Left lung (tissue), 4 donors: ENCODE measurements at regions not wholly inside any gene's neighbourhood (a gene's known extent, or its start where the extent isn't known, plus 50 kb on each side); places are given as distances from the start of the nearest gene placed in this dataset.

Experiments
- ATAC-seq: fragments of 200-7000 bp; cut with Tn5 transposase; one replicate; pipeline ENCODE4 v1.9.1; 2020; ENCODE audit warnings: moderate library complexity
- DNase-seq, 4 donors: peaks; one replicate each; pipeline ENCODE4 v3.0.0-alpha.2; 2013 to 2020
- H3K27ac ChIP-seq, 2 donors: fragments of 200-600 bp; sonication (generic) in 1 of 2; one replicate each; pipeline versions ENCODE4 v1.5.0 to v1.8.0; 2020 to 2021
- H3K27me3 ChIP-seq, 2 donors: fragments of 200-600 bp; sonication (generic) in 1 of 2; one replicate each; pipeline versions ENCODE4 v1.5.0 to v1.8.0; 2020 to 2021
- H3K36me3 ChIP-seq, 2 donors: fragments of 200-600 bp; sonication (generic) in 1 of 2; one replicate each; pipeline versions ENCODE4 v1.5.0 to v1.8.0; 2020 to 2021
- H3K4me1 ChIP-seq, 2 donors: fragments of 200-600 bp; one replicate each; pipeline ENCODE4 v1.8.0; 2021
- H3K4me3 ChIP-seq, 2 donors: fragments of 200-600 bp; sonication (generic) in 1 of 2; one replicate each; pipeline versions ENCODE4 v1.5.0 to v1.8.0; 2020 to 2021; ENCODE audit warnings: mild to moderate bottlenecking in 1 of 2
- H3K9me3 ChIP-seq, 2 donors: fragments of 200-600 bp; sonication (generic) in 1 of 2; one replicate each; pipeline versions ENCODE4 v1.5.0 to v1.8.0; 2020 to 2021
- CTCF ChIP-seq, 2 donors: fragments of 200-600 bp; sonication (generic) in 1 of 2; IDR thresholded peaks; one replicate each; pipeline versions ENCODE4 v1.5.0 to v1.8.0; 2021; ENCODE audit warnings: antibody characterized with exemption in 2 of 2
- intact Hi-C, 2 donors: fragments of 100-400 bp; cut with DNase I; formaldehyde crosslinking; loops; one replicate each; pipeline versions ENCODE4 v1.11.2 to v1.14.2; 2022
- donor health status: DM: no; HTN: yes; CAD: no.
- donor health status: DM: no; HTN: no; CAD: no.

- no peak for ATAC-seq
- Histone ChIP-seq H3K4me3 (no peak overlapping the region), H3K4me1 (no peaks in the 10 kb centered on the region), H3K27me3 (no peaks in the 10 kb centered on the region), H3K36me3 (no peaks in the 10 kb centered on the region), H3K9me3 (peaks cover 0 to 4% of the 10 kb centered on the region in 2 donors), H3K27ac (no peak overlapping the region)
- no peak for DNase-seq
- intact Hi-C loops: no loop called here
- TF ChIP-seq CTCF (IDR thresholded peaks at IDR 0.05): no peak
Observed at GRCh38 chr14:26849514-26849913, 251.7 kb upstream of the NOVA1 start.

GRCh38 chr14:26851793-26852192 lies 254.0 kb upstream of the NOVA1 start:
- TF ChIP-seq CTCF (IDR thresholded peaks at IDR 0.05): no peak
- no peak for ATAC-seq

GRCh38 chr14:26855077-26855753 lies 257.4 kb upstream of the NOVA1 start:
- no peak overlapping the region for H3K27ac ChIP-seq
- peaks cover 0 to 4% of the 10 kb centered on the region in 2 donors for H3K9me3 ChIP-seq
- no peaks in the 10 kb centered on the region for H3K36me3 ChIP-seq
- no peaks in the 10 kb centered on the region for H3K27me3 ChIP-seq
- TF ChIP-seq CTCF (IDR thresholded peaks at IDR 0.05): no peak
- DNase-seq (no peak), ATAC-seq (no peak)
- H3K4me3 ChIP-seq: no peak overlapping the region
- intact Hi-C loops: no loop called here
- no peaks in the 10 kb centered on the region for H3K4me1 ChIP-seq

More at GRCh38 chr14:26851793-26852192, 254.0 kb upstream of the NOVA1 start:
- H3K27ac ChIP-seq: no peak overlapping the region
- no peaks in the 10 kb centered on the region for H3K4me1 ChIP-seq
- peaks cover 0 to 4% of the 10 kb centered on the region in 2 donors for H3K9me3 ChIP-seq
- DNase-seq: no peak
- no peak overlapping the region for H3K4me3 ChIP-seq
- intact Hi-C loops: no loop called here
- no peaks in the 10 kb centered on the region for H3K27me3 ChIP-seq
- H3K36me3 ChIP-seq: no peaks in the 10 kb centered on the region

GRCh38 chr14:26856876-26857518 lies 259.2 kb upstream of the NOVA1 start:
- H3K9me3 ChIP-seq: no peaks in the 10 kb centered on the region
- no peak for TF ChIP-seq CTCF (IDR thresholded peaks at IDR 0.05)
- H3K27me3 ChIP-seq: no peaks in the 10 kb centered on the region
- no peak for DNase-seq
- H3K36me3 ChIP-seq: no peaks in the 10 kb centered on the region
- no peak for ATAC-seq
- no peak overlapping the region for H3K27ac ChIP-seq
- intact Hi-C loops: no loop called here
- no peaks in the 10 kb centered on the region for H3K4me1 ChIP-seq
- H3K4me3 ChIP-seq: no peak overlapping the region

GRCh38 chr14:26859483-26859882 lies 261.6 kb upstream of the NOVA1 start:
- Histone ChIP-seq H3K27me3 (no peaks in the 10 kb centered on the region), H3K36me3 (no peaks in the 10 kb centered on the region), H3K9me3 (no peaks in the 10 kb centered on the region), H3K4me1 (no peaks in the 10 kb centered on the region), H3K27ac (no peak overlapping the region), H3K4me3 (no peak overlapping the region)
- DNase-seq: no peak
- TF ChIP-seq CTCF (IDR thresholded peaks at IDR 0.05): no peak
- intact Hi-C loops: no loop called here
- no peak for ATAC-seq
